Upper lobe of left lung (tissue), 6 donors: ENCODE measurements at regions not wholly inside any gene's neighbourhood (a gene's known extent, or its start where the extent isn't known, plus 50 kb on each side); places are given as distances from the start of the nearest gene placed in this dataset.

Source experiments
- ATAC-seq, 2 donors: fragments of 200-7000 bp; cut with Tn5 transposase; one replicate each; pipeline ENCODE4 v1.9.1; 2022; ENCODE audit warnings: mild to moderate bottlenecking in 2 of 2, moderate library complexity in 2 of 2; ENCODE audit not compliant: low FRiP score in 2 of 2
- DNase-seq, 2 donors: peaks; one replicate each; pipeline ENCODE4 v3.0.0-alpha.2; 2019 to 2020
- H3K27ac ChIP-seq, 4 donors: fragments of 200-600 bp; sonication (generic); one replicate each; pipeline ENCODE4 v1.5.1; 2016 to 2019
- H3K27me3 ChIP-seq, 4 donors: fragments of 200-600 bp; sonication (generic); one replicate each; pipeline ENCODE4 v1.5.1; 2017 to 2019
- H3K36me3 ChIP-seq, 4 donors: fragments of 200-600 bp; sonication (generic); one replicate each; pipeline ENCODE4 v1.5.1; 2016 to 2019
- H3K4me1 ChIP-seq, 4 donors: fragments of 200-600 bp; sonication (generic); one replicate each; pipeline ENCODE4 v1.5.1; 2018 to 2019
- H3K4me3 ChIP-seq, 4 donors: fragments of 200-600 bp; sonication (generic); one replicate each; pipeline ENCODE4 v1.5.1; 2017 to 2019; ENCODE audit warnings: mild to moderate bottlenecking in 2 of 4, moderate library complexity in 1 of 4
- H3K9me3 ChIP-seq, 4 donors: fragments of 200-600 bp; sonication (generic); one replicate each; pipeline ENCODE4 v1.5.1; 2018 to 2019
- EP300 ChIP-seq, 4 donors: sonication (generic); formaldehyde crosslinking; IDR thresholded peaks; one replicate each; pipeline ENCODE4 v1.5.1; 2017; ENCODE audit warnings: antibody characterized with exemption in 4 of 4, control low read depth in 2 of 4
- POLR2A ChIP-seq, 4 donors: fragments of 450-650 bp; IDR thresholded peaks; one replicate each; pipeline ENCODE4 v1.5.1; 2016 to 2017; ENCODE audit warnings: antibody characterized with exemption in 4 of 4, mild to moderate bottlenecking in 2 of 4
- POLR2AphosphoS5 ChIP-seq, 2 donors: sonication (generic); formaldehyde crosslinking; IDR thresholded peaks; one replicate each; pipeline ENCODE4 v1.5.1; 2017; ENCODE audit warnings: antibody characterized with exemption in 2 of 2
- WGBS, 2 donors: methylation state at CpG; one replicate each; pipeline ENCODE4 v1.1.5; 2017 to 2018; 5-methylcytosine and 5-hydroxymethylcytosine counted together
- TF ChIP-seq, protein P1 (sequence below), 6 experiments: fragments of 450-650 bp in 4 of 6; fragments of 200-600 bp in 2 of 6; sonication (generic) in 2 of 6; IDR thresholded peaks; one replicate each; pipeline ENCODE4 v1.5.1; 2016 to 2019; ENCODE audit warnings: antibody characterized with exemption in 6 of 6
- donor health status: DM: no; HTN: no; CAD: no; lungs with moderate emphysema.
- donor health status: DM: no; HTN: yes; CAD: no; lungs with severe emphysema.

- no peak for TF ChIP-seq POLR2AphosphoS5 (IDR thresholded peaks at IDR 0.05)
- no peak for TF ChIP-seq EP300 (IDR thresholded peaks at IDR 0.05)
- TF ChIP-seq POLR2A (IDR thresholded peaks at IDR 0.05): no peak
- TF ChIP-seq, protein P1, sequence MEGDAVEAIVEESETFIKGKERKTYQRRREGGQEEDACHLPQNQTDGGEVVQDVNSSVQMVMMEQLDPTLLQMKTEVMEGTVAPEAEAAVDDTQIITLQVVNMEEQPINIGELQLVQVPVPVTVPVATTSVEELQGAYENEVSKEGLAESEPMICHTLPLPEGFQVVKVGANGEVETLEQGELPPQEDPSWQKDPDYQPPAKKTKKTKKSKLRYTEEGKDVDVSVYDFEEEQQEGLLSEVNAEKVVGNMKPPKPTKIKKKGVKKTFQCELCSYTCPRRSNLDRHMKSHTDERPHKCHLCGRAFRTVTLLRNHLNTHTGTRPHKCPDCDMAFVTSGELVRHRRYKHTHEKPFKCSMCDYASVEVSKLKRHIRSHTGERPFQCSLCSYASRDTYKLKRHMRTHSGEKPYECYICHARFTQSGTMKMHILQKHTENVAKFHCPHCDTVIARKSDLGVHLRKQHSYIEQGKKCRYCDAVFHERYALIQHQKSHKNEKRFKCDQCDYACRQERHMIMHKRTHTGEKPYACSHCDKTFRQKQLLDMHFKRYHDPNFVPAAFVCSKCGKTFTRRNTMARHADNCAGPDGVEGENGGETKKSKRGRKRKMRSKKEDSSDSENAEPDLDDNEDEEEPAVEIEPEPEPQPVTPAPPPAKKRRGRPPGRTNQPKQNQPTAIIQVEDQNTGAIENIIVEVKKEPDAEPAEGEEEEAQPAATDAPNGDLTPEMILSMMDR (IDR thresholded peaks at IDR 0.05): no peak
- DNase-seq (no peak), ATAC-seq (no peak)
- H3K9me3 ChIP-seq: no peaks in the 10 kb centered on the region
- no peak overlapping the region for H3K27ac ChIP-seq
- no peaks in the 10 kb centered on the region for H3K4me1 ChIP-seq
- no peaks in the 10 kb centered on the region for H3K27me3 ChIP-seq
- H3K4me3 ChIP-seq: no peak overlapping the region
- WGBS, 2 donors: 88 to 89% methylated on average over 11 of the region's 11 CpGs
- no peaks in the 10 kb centered on the region for H3K36me3 ChIP-seq
These were observed 1294.1 kb downstream of the NSUN3 start for GRCh38 chr3:95356764-95357501.

GRCh38 chr3:95387242-95388021 lies 1324.6 kb downstream of the NSUN3 start:
- no peaks in the 10 kb centered on the region for H3K4me1 ChIP-seq
- no peaks in the 10 kb centered on the region for H3K27me3 ChIP-seq
- H3K9me3 ChIP-seq: no peaks in the 10 kb centered on the region
- H3K36me3 ChIP-seq: no peaks in the 10 kb centered on the region
- 65 to 73% methylated on average over 5 to 6 of the region's 6 CpGs for WGBS, 2 donors
- no peak overlapping the region for H3K4me3 ChIP-seq
- TF ChIP-seq, protein P1 (IDR thresholded peaks at IDR 0.05): no peak
- TF ChIP-seq EP300 (IDR thresholded peaks at IDR 0.05) (no peak), POLR2AphosphoS5 (IDR thresholded peaks at IDR 0.05) (no peak), POLR2A (IDR thresholded peaks at IDR 0.05) (no peak)
- no peak overlapping the region for H3K27ac ChIP-seq
- no peak for ATAC-seq
- DNase-seq: no peak

- ATAC-seq (no peak), DNase-seq (no peak)
- H3K36me3 ChIP-seq: no peaks in the 10 kb centered on the region
- no peak for TF ChIP-seq EP300 (IDR thresholded peaks at IDR 0.05)
- TF ChIP-seq POLR2A (IDR thresholded peaks at IDR 0.05): no peak
- TF ChIP-seq, protein P1 (IDR thresholded peaks at IDR 0.05): no peak
- no peak for TF ChIP-seq POLR2AphosphoS5 (IDR thresholded peaks at IDR 0.05)
- no peak overlapping the region for H3K4me3 ChIP-seq
- H3K27me3 ChIP-seq: no peaks in the 10 kb centered on the region
- no peaks in the 10 kb centered on the region for H3K4me1 ChIP-seq
- no peak overlapping the region for H3K27ac ChIP-seq
- no peaks in the 10 kb centered on the region for H3K9me3 ChIP-seq
- WGBS, 2 donors: 73 to 74% methylated on average over 3 of the region's 3 CpGs
These were observed 1327.0 kb downstream of the NSUN3 start for GRCh38 chr3:95389725-95390313.

DNA sequence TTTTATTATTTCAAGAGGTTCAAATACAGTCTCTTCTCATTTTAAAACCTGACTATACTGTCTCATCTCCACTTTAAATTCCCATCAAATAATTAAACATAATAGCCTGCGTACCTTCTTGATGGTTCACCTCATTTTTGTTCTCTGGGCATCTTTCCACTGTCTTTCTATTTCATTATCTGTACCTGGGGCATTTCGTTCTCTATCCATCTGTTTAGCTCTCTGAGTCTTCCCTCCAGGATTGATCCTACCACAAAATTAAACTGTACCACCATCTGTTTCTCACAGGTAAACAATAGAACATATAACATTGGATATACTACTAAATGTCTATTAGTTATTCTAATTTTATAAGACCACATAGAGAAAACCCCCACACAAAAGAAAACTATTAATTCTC lies 1331.4 kb downstream of the NSUN3 start:
- DNase-seq: no peak
- 77 to 82% methylated on average over 2 of the region's 2 CpGs for WGBS, 2 donors
- H3K4me3 ChIP-seq: no peak overlapping the region

More for the DNA sequence above, 1331.4 kb downstream of the NSUN3 start:
- no peaks in the 10 kb centered on the region for H3K36me3 ChIP-seq
- H3K27ac ChIP-seq: no peak overlapping the region
- no peak for ATAC-seq
- H3K27me3 ChIP-seq: no peaks in the 10 kb centered on the region
- TF ChIP-seq EP300 (IDR thresholded peaks at IDR 0.05): no peak
- TF ChIP-seq, protein P1 (IDR thresholded peaks at IDR 0.05): no peak
- no peak for TF ChIP-seq POLR2A (IDR thresholded peaks at IDR 0.05)
- TF ChIP-seq POLR2AphosphoS5 (IDR thresholded peaks at IDR 0.05): no peak
- no peaks in the 10 kb centered on the region for H3K4me1 ChIP-seq
- H3K9me3 ChIP-seq: no peaks in the 10 kb centered on the region
